K562 (cell line): ENCODE measurements at regions not wholly inside any gene's neighbourhood (a gene's known extent, or its start where the extent isn't known, plus 50 kb on each side); places are given as distances from the start of the nearest gene placed in this dataset.

Experiments used
- ATAC-seq: fragments of 200-7000 bp; cut with Tn5 transposase; 3 replicates; pipeline ENCODE4 v1.9.1; 2020; ENCODE audit warnings: moderate library complexity
- BruUV-seq: library from RNA; stranded (reverse); fragments of 400-500 nt; replicated peaks from 2 replicates; lab custom pipeline; 2021; lab: Mats Ljungman, UMichigan
- CTCF ChIA-PET: fragments of 300-600 bp; formaldehyde crosslinking; extraction: SDS; loops from one replicate; lab custom pipeline; 2021; ENCODE audit warnings: low intra/inter-chr PET ratio; lab: Yijun Ruan, JAX
- POLR2A ChIA-PET: fragments of 300-600, 350-650 bp; sonication (Branson Sonifier 250); formaldehyde crosslinking; extraction: SDS; loops from one replicate; lab custom pipeline; 2021; ENCODE audit warnings: antibody characterized with exemption, inconsistent platforms; lab: Yijun Ruan, JAX
- DNase-seq, 4 experiments: peaks; one replicate each; pipeline versions ENCODE4 v3.0.0 to v3.0.0-alpha.2; 2011 to 2018; ENCODE audit warnings: low spot score in 3 of 4, mixed read lengths in 3 of 4; ENCODE audit errors: extremely low read depth in 1 of 4
- FAIRE-seq: peaks from 2 replicates; lab custom pipeline; 2011; peaks lifted over from hg19 to GRCh38; lab: Jason Lieb, UNC
- H2AFZ ChIP-seq: 2 replicates; pipeline ENCODE4 v1.6.0; 2011; ENCODE audit warnings: low read depth, low read length, control low read depth, inconsistent platforms
- H3K27ac ChIP-seq: fragments of 200-600 bp; 3 replicates; pipeline ENCODE4 v1.8.0; 2011; ENCODE audit warnings: low read depth, mild to moderate bottlenecking, control low read depth, inconsistent platforms, low read length, moderate library complexity, mixed read lengths; ENCODE audit errors: extremely low read depth
- H3K27me3 ChIP-seq, 2 experiments: fragments of 300-600 bp in 1 of 2; 2 replicates in 1 of 2; 3 replicates in 1 of 2; pipeline versions ENCODE4 v1.6.0 to v1.8.0; 2011; ENCODE audit warnings: inconsistent platforms in 2 of 2, low read length in 2 of 2, mild to moderate bottlenecking in 1 of 2, mixed read lengths in 1 of 2, moderate library complexity in 1 of 2; ENCODE audit not compliant: control insufficient read depth in 2 of 2, insufficient read depth in 2 of 2
- H3K36me3 ChIP-seq: fragments of 300-600 bp; 3 replicates; pipeline ENCODE4 v1.8.0; 2011; ENCODE audit warnings: mild to moderate bottlenecking, low read length, inconsistent platforms; ENCODE audit not compliant: control insufficient read depth, insufficient read depth
- H3K4me1 ChIP-seq, 2 experiments: fragments of 200-600 bp in 1 of 2; replicated peaks in 1 of 2; 2 replicates in 1 of 2; 3 replicates in 1 of 2; pipeline versions ENCODE4 v1.5.1 to v1.8.0; 2011; ENCODE audit warnings: inconsistent platforms in 2 of 2, low read length in 2 of 2, mild to moderate bottlenecking in 1 of 2, mixed read lengths in 1 of 2, moderate library complexity in 1 of 2; ENCODE audit not compliant: control insufficient read depth in 2 of 2, insufficient read depth in 2 of 2
- H3K4me2 ChIP-seq: 2 replicates; pipeline ENCODE4 v1.6.1; 2011; ENCODE audit warnings: low read length, control low read depth, inconsistent platforms, mixed read lengths; ENCODE audit not compliant: insufficient read depth
- H3K4me3 ChIP-seq: fragments of 200-600 bp; sonication (generic), shearing (Covaris generic); 2 replicates; pipeline ENCODE4 v1.5.1; 2016; ENCODE audit warnings: control low read depth, inconsistent platforms
- H3K79me2 ChIP-seq: fragments of 200-600 bp; 3 replicates; pipeline ENCODE4 v1.8.0; 2011; ENCODE audit warnings: low read length, inconsistent platforms; ENCODE audit not compliant: control insufficient read depth, insufficient read depth
- H3K9ac ChIP-seq, 2 experiments: 2 replicates each; pipeline versions ENCODE4 v1.6.0 to v1.6.1; 2011; ENCODE audit warnings: low read depth in 2 of 2, low read length in 2 of 2, control low read depth in 1 of 2, inconsistent platforms in 1 of 2, mild to moderate bottlenecking in 1 of 2, mixed read lengths in 1 of 2; ENCODE audit not compliant: insufficient read depth in 1 of 2
- H3K9me1 ChIP-seq: one replicate; pipeline ENCODE4 v1.6.0; 2011; ENCODE audit warnings: inconsistent platforms, mild to moderate bottlenecking, low read length, moderate library complexity; ENCODE audit not compliant: control insufficient read depth, insufficient read depth
- H3K9me3 ChIP-seq: replicated peaks from 2 replicates; pipeline ENCODE4 v1.5.1; 2011; ENCODE audit warnings: low read depth, low read length, inconsistent platforms; ENCODE audit not compliant: control insufficient read depth, insufficient read depth
- H4K20me1 ChIP-seq: replicated peaks from 2 replicates; pipeline ENCODE4 v1.6.1; 2011; ENCODE audit warnings: low read length, inconsistent platforms, mixed read lengths; ENCODE audit not compliant: control insufficient read depth, insufficient read depth
- AFF4 ChIP-seq: sonication (generic); formaldehyde crosslinking; IDR thresholded peaks from 2 replicates; pipeline ENCODE4 v1.8.0; 2023; ENCODE audit warnings: mild to moderate bottlenecking, missing genetic modification reagents
- C11orf30 ChIP-seq: fragments of 450-650 bp; IDR thresholded peaks from 2 replicates; pipeline ENCODE4 v1.6.1; 2016; ENCODE audit warnings: low read depth, mild to moderate bottlenecking
- HDAC6 ChIP-seq: IDR thresholded peaks from 2 replicates; pipeline ENCODE4 v1.6.1; 2012; ENCODE audit warnings: low read depth, mild to moderate bottlenecking, control low read depth, inconsistent platforms, low read length, moderate library complexity
- MAFF ChIP-seq: IDR thresholded peaks from 2 replicates; pipeline ENCODE4 v1.6.1; 2012; ENCODE audit warnings: low read length, improper control_type of control experiment
- MTF1 ChIP-seq: fragments of 250-450 bp; sonication (Bioruptor Pico); IDR thresholded peaks from 2 replicates; pipeline ENCODE4 v1.9.0; 2021; ENCODE audit warnings: moderate library complexity, mild to moderate bottlenecking, inconsistent platforms, borderline replicate concordance
- OTX1 ChIP-seq: fragments of 450-650 bp; formaldehyde crosslinking; IDR thresholded peaks from 2 replicates; pipeline ENCODE4 v1.4.0; 2022; ENCODE audit warnings: mild to moderate bottlenecking
- RBFOX2 ChIP-seq: fragments of 200-400 bp; formaldehyde crosslinking; IDR thresholded peaks from 2 replicates; pipeline ENCODE4 v1.6.1; 2017; ENCODE audit warnings: low read depth, mild to moderate bottlenecking, low read length, moderate library complexity
- RBM17 ChIP-seq: fragments of 200-400 bp; formaldehyde crosslinking; IDR thresholded peaks from 2 replicates; pipeline ENCODE4 v1.6.1; 2017; ENCODE audit warnings: low read depth, mild to moderate bottlenecking, low read length, borderline replicate concordance
- RFX5 ChIP-seq: IDR thresholded peaks from 2 replicates; pipeline ENCODE4 v1.6.1; 2011; ENCODE audit warnings: low read depth, mild to moderate bottlenecking, improper control_type of control experiment, low read length
- SAFB ChIP-seq: fragments of 200-400 bp; formaldehyde crosslinking; IDR thresholded peaks from 2 replicates; pipeline ENCODE4 v1.6.1; 2017; ENCODE audit warnings: low read depth, low read length, borderline replicate concordance
- STAT6 ChIP-seq: sonication (generic); formaldehyde crosslinking; IDR thresholded peaks from 2 replicates; pipeline ENCODE4 v1.8.1; 2023; ENCODE audit warnings: mild to moderate bottlenecking, missing genetic modification reagents
- TFAM ChIP-seq: fragments of 250-450 bp; sonication (Bioruptor Pico); conservative IDR thresholded peaks from 2 replicates; pipeline ENCODE4 v1.5.0; 2021; ENCODE audit warnings: mild to moderate bottlenecking, moderate library complexity
- U2AF1 ChIP-seq: fragments of 200-400 bp; formaldehyde crosslinking; optimal IDR thresholded peaks from 2 replicates; pipeline ENCODE3; 2017; ENCODE audit warnings: mild to moderate bottlenecking, low read depth, low read length, moderate library complexity
- ZBED1 ChIP-seq: IDR thresholded peaks from 2 replicates; pipeline ENCODE4 v1.6.1; 2014
- ZC3H4 ChIP-seq: sonication (generic); formaldehyde crosslinking; IDR thresholded peaks from 2 replicates; pipeline ENCODE4 v1.9.0; 2021; ENCODE audit warnings: missing genetic modification reagents, borderline replicate concordance
- ZEB2 ChIP-seq: fragments of 450-650 bp; IDR thresholded peaks from 2 replicates; pipeline ENCODE4 v1.6.1; 2016
- ZNF175 ChIP-seq: fragments of 200-800 bp; sonication (Bioruptor generic); IDR thresholded peaks from 2 replicates; pipeline ENCODE4 v1.6.1; 2016; ENCODE audit warnings: low read depth, mild to moderate bottlenecking, missing genetic modification characterization, missing compliant biosample characterization
- ZNF3 ChIP-seq: fragments of 250-450 bp; sonication (Bioruptor Pico); IDR thresholded peaks from 2 replicates; pipeline ENCODE4 v1.5.0; 2021; ENCODE audit warnings: mild to moderate bottlenecking, moderate library complexity
- ZNF583 ChIP-seq: fragments of 250-450 bp; sonication (Bioruptor Pico); IDR thresholded peaks from 2 replicates; pipeline ENCODE4 v1.4.0; 2020
- ZNF778 ChIP-seq: fragments of 450-650 bp; formaldehyde crosslinking; IDR thresholded peaks from 2 replicates; pipeline ENCODE4 v1.4.0; 2020; ENCODE audit warnings: mild to moderate bottlenecking, moderate library complexity
- WGBS: fragments of 100-300 bp; shearing (Covaris generic); methylation state at CpG from one replicate; pipeline ENCODE4 v1.1.6; 2016; ENCODE audit warnings: low coverage, mixed read lengths; ENCODE audit not compliant: insufficient coverage; ENCODE audit errors: missing lambda C conversion rate; 5-methylcytosine and 5-hydroxymethylcytosine counted together
- in situ Hi-C: fragments of 300-500 bp; cut with MboI; formaldehyde crosslinking; loops from 4 replicates; pipeline ENCODE4 v1.15.0; 2018; ENCODE audit warnings: inconsistent platforms, mixed read lengths
- intact Hi-C: fragments of 100-400 bp; cut with micrococcal nuclease; formaldehyde crosslinking; loops from 2 replicates; pipeline ENCODE4 v1.14.2; 2022

GRCh38 chr4:19239565-19239964 lies 1012.1 kb upstream of the SLIT2 start:
- 0% methylated on average over 2 of the region's 2 CpGs for WGBS
- Histone ChIP-seq H2AFZ (no peak overlapping the region), H3K9me3 (no peaks in the 10 kb centered on the region), H3K4me1 (no peaks in the 10 kb centered on the region), H3K9ac (no peak overlapping the region), H3K4me3 (no peak overlapping the region), H3K79me2 (no peaks in the 10 kb centered on the region), H3K9me1 (no peaks in the 10 kb centered on the region), H3K36me3 (no peaks in the 10 kb centered on the region), H3K27me3 (no peaks in the 10 kb centered on the region), H4K20me1 (no peaks in the 10 kb centered on the region), H3K4me2 (no peak overlapping the region), H3K27ac (no peak overlapping the region)
- BruUV-seq: no TSS peak
- TF ChIP-seq RBM17 (no peak), ZC3H4 (no peak), TFAM (CRISPR knock-in tag) (no peak), ZBED1 (no peak), SAFB (no peak), ZNF3 (no peak), AFF4 (CRISPR knock-in tag) (no peak), ZNF778 (no peak), HDAC6 (no peak), MAFF (no peak), U2AF1 (no peak), ZNF583 (CRISPR knock-in tag) (no peak), ZNF175 (CRISPR knock-in tag) (no peak), OTX1 (CRISPR knock-in tag) (no peak), ZEB2 (no peak), RBFOX2 (no peak), MTF1 (no peak), STAT6 (CRISPR knock-in tag) (no peak), RFX5 (no peak), C11orf30 (no peak)
- POLR2A ChIA-PET: no interaction called here
- no peak for ATAC-seq
- intact Hi-C loops: no loop called here
- CTCF ChIA-PET: no interaction called here
- in situ Hi-C loops: no loop called here
- DNase-seq: no peak
- FAIRE-seq: no peak
